B cell (primary cell): ENCODE measurements at regions not wholly inside any gene's neighbourhood (a gene's known extent, or its start where the extent isn't known, plus 50 kb on each side); places are given as distances from the start of the nearest gene placed in this dataset.

ENCODE experiments used
- ATAC-seq: fragments of 200-7000 bp; cut with Tn5 transposase; one replicate; pipeline ENCODE4 v1.10.0; 2021; ENCODE audit warnings: low read depth, mild to moderate bottlenecking, moderate number of reproducible peaks, moderate library complexity
- CTCF ChIA-PET: fragments of 350-600 bp; sonication (Branson Sonifier 250); formaldehyde crosslinking; loops from one replicate; lab custom pipeline; 2021; ENCODE audit warnings: antibody characterized with exemption, inconsistent platforms; lab: Charles Lee
- POLR2A ChIA-PET: fragments of 350-600 bp; sonication (Branson Sonifier 250); formaldehyde crosslinking; loops from one replicate; lab custom pipeline; 2021; ENCODE audit warnings: antibody characterized with exemption; lab: Charles Lee
- DNase-seq: peaks from one replicate; pipeline ENCODE4 v3.0.0; 2013
- H2AFZ ChIP-seq: 2 replicates; pipeline ENCODE4 v1.6.1; 2012; ENCODE audit warnings: mild to moderate bottlenecking, low read depth, low read length; ENCODE audit not compliant: insufficient read depth, poor library complexity, severe bottlenecking
- H3K27ac ChIP-seq, 2 donors: 1 replicate in 1 of 2; 2 replicates in 1 of 2; pipeline ENCODE4 v1.5.1; 2012 to 2013; ENCODE audit warnings: low read length in 2 of 2, mild to moderate bottlenecking in 2 of 2, moderate library complexity in 1 of 2
- H3K27me3 ChIP-seq, 4 experiments: fragments of 200-600 bp in 1 of 4; sonication (generic) in 1 of 4; replicated peaks in 1 of 4; 1 replicate in 2 of 4; 2 replicates in 2 of 4; pipeline versions ENCODE4 v1.6.1 to v1.7.0; 2013 to 2016; ENCODE audit warnings: low read length in 3 of 4, mild to moderate bottlenecking in 2 of 4, mixed read lengths in 1 of 4, moderate library complexity in 1 of 4; ENCODE audit not compliant: insufficient read depth in 4 of 4, control insufficient read depth in 3 of 4; ENCODE audit errors: control extremely low read depth in 1 of 4
- H3K36me3 ChIP-seq, 2 experiments: replicated peaks in 1 of 2; 1 replicate in 1 of 2; 2 replicates in 1 of 2; pipeline versions ENCODE4 v1.6.1 to v1.7.1; 2013; ENCODE audit warnings: low read length in 1 of 2; ENCODE audit not compliant: insufficient read depth in 2 of 2, control insufficient read depth in 1 of 2; ENCODE audit errors: control extremely low read depth in 1 of 2, extremely low read depth in 1 of 2
- H3K4me1 ChIP-seq, 2 donors: fragments of 200-600 bp in 1 of 2; sonication (generic) in 1 of 2; 1 replicate in 1 of 2; 2 replicates in 1 of 2; pipeline versions ENCODE4 v1.5.1 to v1.6.1; 2013 to 2017; ENCODE audit warnings: low read length in 2 of 2; ENCODE audit not compliant: control insufficient read depth in 2 of 2, insufficient read depth in 2 of 2
- H3K4me2 ChIP-seq: replicated peaks from 2 replicates; pipeline ENCODE3; 2012; ENCODE audit warnings: mild to moderate bottlenecking, low read depth, low read length; ENCODE audit not compliant: poor library complexity, severe bottlenecking
- H3K4me3 ChIP-seq, 5 experiments: fragments of 200-600 bp in 1 of 5; sonication (generic) in 1 of 5; 1 replicate in 3 of 5; 2 replicates in 2 of 5; pipeline versions ENCODE4 v1.5.1 to v1.7.0; 2011 to 2016; ENCODE audit warnings: low read length in 4 of 5, mild to moderate bottlenecking in 4 of 5, low read depth in 2 of 5, control low read depth in 1 of 5, moderate library complexity in 1 of 5; ENCODE audit not compliant: insufficient read depth in 1 of 5; ENCODE audit errors: control extremely low read depth in 1 of 5, extremely low read depth in 1 of 5
- H3K79me2 ChIP-seq: fragments of 200-600 bp; sonication (generic); one replicate; pipeline ENCODE4 v1.6.0; 2016; ENCODE audit warnings: low read length; ENCODE audit not compliant: control insufficient read depth, insufficient read depth
- H3K9ac ChIP-seq: fragments of 200-600 bp; sonication (generic); 2 replicates; pipeline ENCODE4 v1.6.1; 2017; ENCODE audit warnings: mild to moderate bottlenecking, low read length, moderate library complexity
- H3K9me3 ChIP-seq, 3 donors: one replicate each; pipeline versions ENCODE4 v1.6.1 to v1.7.1; 2013; ENCODE audit warnings: low read length in 2 of 3; ENCODE audit not compliant: control insufficient read depth in 2 of 3, insufficient read depth in 1 of 3; ENCODE audit errors: control extremely low read depth in 1 of 3
- H4K20me1 ChIP-seq: 2 replicates; pipeline ENCODE4 v1.6.0; 2012; ENCODE audit warnings: mild to moderate bottlenecking, low read length; ENCODE audit not compliant: insufficient read depth, control insufficient read depth, poor library complexity, severe bottlenecking
- H3K27ac Mint-ChIP-seq: one replicate; pipeline ENCODE4 v1.8.0; 2021; ENCODE audit warnings: mixed read lengths
- H3K27me3 Mint-ChIP-seq: one replicate; pipeline ENCODE4 v1.8.0; 2021; ENCODE audit warnings: mixed read lengths
- H3K4me1 Mint-ChIP-seq: one replicate; pipeline ENCODE4 v1.8.0; 2021; ENCODE audit warnings: mixed read lengths
- H3K4me3 Mint-ChIP-seq: one replicate; pipeline ENCODE4 v1.8.0; 2021; ENCODE audit warnings: mixed read lengths
- H3K9me3 Mint-ChIP-seq: one replicate; pipeline ENCODE4 v1.8.0; 2022; ENCODE audit warnings: mixed read lengths; ENCODE audit not compliant: insufficient read depth
- CTCF ChIP-seq: fragments of 200-600 bp; IDR thresholded peaks from one replicate; pipeline ENCODE4 v1.8.0; 2022; ENCODE audit warnings: antibody characterized with exemption, mild to moderate bottlenecking
- EZH2 ChIP-seq: IDR thresholded peaks from 2 replicates; pipeline ENCODE4 v1.6.1; 2012; ENCODE audit warnings: borderline replicate concordance, low read depth, mild to moderate bottlenecking, moderate library complexity, low read length; ENCODE audit not compliant: insufficient read depth, poor library complexity, severe bottlenecking
- WGBS: methylation state at CpG from one replicate; pipeline ENCODE4 v1.1.5; 2013; ENCODE audit warnings: missing lambda C conversion rate; ENCODE audit not compliant: insufficient coverage; 5-methylcytosine and 5-hydroxymethylcytosine counted together
- intact Hi-C: fragments of 100-400 bp; cut with micrococcal nuclease; formaldehyde crosslinking; loops from one replicate; pipeline ENCODE4 v1.10.0; 2022

GRCh38 chr5:54794135-54794975, 191.0 kb downstream of the ESM1 start:
- H3K4me2 ChIP-seq = no peak overlapping the region
- 100% methylated on average over 1 of the region's 7 CpGs for WGBS
- ATAC-seq (no peak), DNase-seq (no peak)
- H3K4me1 Mint-ChIP-seq = peaks cover 37% of the 10 kb centered on the region
- H3K4me1 ChIP-seq = peaks cover 6 to 9% of the 10 kb centered on the region in 2 donors
- H3K27me3 ChIP-seq = no peaks in the 10 kb centered on the region
- no peaks in the 10 kb centered on the region for H4K20me1 ChIP-seq
- ChIA-PET POLR2A (no interaction called here), CTCF (interaction anchor here (1.2 to 3.2 kb wide), 4 partner anchors 40 to 276 kb away, joined by 3 to 17 read pairs (median 3); partner anchors contain the start of gene SNX18)
- H3K4me3 Mint-ChIP-seq = no peak overlapping the region
- no peaks in the 10 kb centered on the region for H3K27me3 Mint-ChIP-seq
- TF ChIP-seq CTCF (no peak), EZH2 (no peak)
- H3K27ac Mint-ChIP-seq = no peak overlapping the region
- no peak overlapping the region for H3K4me3 ChIP-seq
- no peaks in the 10 kb centered on the region for H3K9me3 Mint-ChIP-seq
- no peak overlapping the region for H3K9ac ChIP-seq
- H3K36me3 ChIP-seq = no peaks in the 10 kb centered on the region
- H3K79me2 ChIP-seq = no peaks in the 10 kb centered on the region
- no peaks in the 10 kb centered on the region for H3K9me3 ChIP-seq
- intact Hi-C loops = no loop called here
- H2AFZ ChIP-seq = no peak overlapping the region
- H3K27ac ChIP-seq = no peak overlapping the region

GRCh38 chr5:54793468-54794134, 191.8 kb downstream of the ESM1 start:
- Mint-ChIP-seq H3K4me1 (peaks cover 33% of the 10 kb centered on the region), H3K4me3 (no peak overlapping the region), H3K27me3 (no peaks in the 10 kb centered on the region), H3K27ac (no peak overlapping the region), H3K9me3 (no peaks in the 10 kb centered on the region)
- Histone ChIP-seq H3K27me3 (no peaks in the 10 kb centered on the region), H3K36me3 (no peaks in the 10 kb centered on the region), H3K9ac (no peak overlapping the region), H3K79me2 (no peaks in the 10 kb centered on the region), H2AFZ (peak overlapping the region; percentile 14), H3K4me3 (no peak overlapping the region), H3K27ac (no peak overlapping the region), H3K4me1 (peaks cover 3 to 5% of the 10 kb centered on the region in 2 donors), H3K9me3 (no peaks in the 10 kb centered on the region), H4K20me1 (no peaks in the 10 kb centered on the region), H3K4me2 (no peak overlapping the region)
- intact Hi-C loops = no loop called here
- DNase-seq (no peak), ATAC-seq (no peak)
- CTCF ChIA-PET = interaction anchor here (1.3 to 3.2 kb wide), 3 partner anchors 41 to 276 kb away, joined by 3 to 17 read pairs (median 3); partner anchors contain the start of gene SNX18
- 96% methylated on average over 3 of the region's 4 CpGs for WGBS
- TF ChIP-seq EZH2 = no peak
- no peak for TF ChIP-seq CTCF
- POLR2A ChIA-PET = no interaction called here
